Tibial nerve (tissue), 4 donors: ENCODE measurements at regions not wholly inside any gene's neighbourhood (a gene's known extent, or its start where the extent isn't known, plus 50 kb on each side); places are given as distances from the start of the nearest gene placed in this dataset.

Experiments
- EP300 ChIP-seq, 2 donors: sonication (generic); formaldehyde crosslinking; IDR thresholded peaks; one replicate each; pipeline ENCODE4 v1.6.1; 2017; ENCODE audit warnings: antibody characterized with exemption in 2 of 2, mild to moderate bottlenecking in 1 of 2
- POLR2A ChIP-seq, 2 donors: fragments of 450-650 bp; IDR thresholded peaks; one replicate each; pipeline ENCODE4 v1.6.1; 2017; ENCODE audit warnings: antibody characterized with exemption in 2 of 2, mild to moderate bottlenecking in 2 of 2, moderate library complexity in 2 of 2
- TF ChIP-seq, protein P1 (sequence below), 5 experiments: fragments of 200-600 bp in 3 of 5; fragments of 450-650 bp in 2 of 5; sonication (generic) in 3 of 5; IDR thresholded peaks; one replicate each; pipeline ENCODE4 v1.5.1; 2016 to 2019; ENCODE audit warnings: antibody characterized with exemption in 5 of 5, mild to moderate bottlenecking in 3 of 5, moderate library complexity in 2 of 5

DNA sequence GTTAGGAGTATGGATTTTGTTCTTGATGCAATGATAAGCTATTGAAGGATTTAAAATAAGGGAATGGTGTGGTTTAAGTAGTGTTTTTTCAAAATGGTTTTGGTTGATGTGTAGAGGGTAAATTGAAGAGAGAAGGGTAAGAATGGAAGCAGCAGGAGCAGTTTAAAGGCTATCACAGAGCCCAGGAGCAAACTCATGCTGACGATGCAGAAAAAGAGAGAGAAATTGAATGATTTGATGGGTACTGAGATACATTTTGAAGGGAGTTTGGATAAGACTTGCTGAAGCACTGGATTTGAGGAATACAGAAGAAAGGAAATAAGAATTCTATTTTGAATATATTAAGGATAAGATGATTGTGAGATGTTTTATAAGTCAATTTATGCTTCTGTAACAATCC is 300.8 kb upstream of the LYPLAL1 start:
- TF ChIP-seq, protein P1, sequence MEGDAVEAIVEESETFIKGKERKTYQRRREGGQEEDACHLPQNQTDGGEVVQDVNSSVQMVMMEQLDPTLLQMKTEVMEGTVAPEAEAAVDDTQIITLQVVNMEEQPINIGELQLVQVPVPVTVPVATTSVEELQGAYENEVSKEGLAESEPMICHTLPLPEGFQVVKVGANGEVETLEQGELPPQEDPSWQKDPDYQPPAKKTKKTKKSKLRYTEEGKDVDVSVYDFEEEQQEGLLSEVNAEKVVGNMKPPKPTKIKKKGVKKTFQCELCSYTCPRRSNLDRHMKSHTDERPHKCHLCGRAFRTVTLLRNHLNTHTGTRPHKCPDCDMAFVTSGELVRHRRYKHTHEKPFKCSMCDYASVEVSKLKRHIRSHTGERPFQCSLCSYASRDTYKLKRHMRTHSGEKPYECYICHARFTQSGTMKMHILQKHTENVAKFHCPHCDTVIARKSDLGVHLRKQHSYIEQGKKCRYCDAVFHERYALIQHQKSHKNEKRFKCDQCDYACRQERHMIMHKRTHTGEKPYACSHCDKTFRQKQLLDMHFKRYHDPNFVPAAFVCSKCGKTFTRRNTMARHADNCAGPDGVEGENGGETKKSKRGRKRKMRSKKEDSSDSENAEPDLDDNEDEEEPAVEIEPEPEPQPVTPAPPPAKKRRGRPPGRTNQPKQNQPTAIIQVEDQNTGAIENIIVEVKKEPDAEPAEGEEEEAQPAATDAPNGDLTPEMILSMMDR (IDR thresholded peaks at IDR 0.05): no peak
- TF ChIP-seq POLR2A (IDR thresholded peaks at IDR 0.05): no peak
- TF ChIP-seq EP300 (IDR thresholded peaks at IDR 0.05): no peak
